B cell (primary cell): ENCODE measurements at regions not wholly inside any gene's neighbourhood (a gene's known extent, or its start where the extent isn't known, plus 50 kb on each side); places are given as distances from the start of the nearest gene placed in this dataset.

Source experiments
- ATAC-seq: fragments of 200-7000 bp; cut with Tn5 transposase; one replicate; pipeline ENCODE4 v1.10.0; 2021; ENCODE audit warnings: low read depth, mild to moderate bottlenecking, moderate number of reproducible peaks, moderate library complexity
- CTCF ChIA-PET: fragments of 350-600 bp; sonication (Branson Sonifier 250); formaldehyde crosslinking; loops from one replicate; lab custom pipeline; 2021; ENCODE audit warnings: antibody characterized with exemption, inconsistent platforms; lab: Charles Lee
- POLR2A ChIA-PET: fragments of 350-600 bp; sonication (Branson Sonifier 250); formaldehyde crosslinking; loops from one replicate; lab custom pipeline; 2021; ENCODE audit warnings: antibody characterized with exemption; lab: Charles Lee
- DNase-seq: peaks from one replicate; pipeline ENCODE4 v3.0.0; 2013
- H2AFZ ChIP-seq: 2 replicates; pipeline ENCODE4 v1.6.1; 2012; ENCODE audit warnings: mild to moderate bottlenecking, low read depth, low read length; ENCODE audit not compliant: insufficient read depth, poor library complexity, severe bottlenecking
- H3K27ac ChIP-seq, 2 donors: 1 replicate in 1 of 2; 2 replicates in 1 of 2; pipeline ENCODE4 v1.5.1; 2012 to 2013; ENCODE audit warnings: low read length in 2 of 2, mild to moderate bottlenecking in 2 of 2, moderate library complexity in 1 of 2
- H3K27me3 ChIP-seq, 4 experiments: fragments of 200-600 bp in 1 of 4; sonication (generic) in 1 of 4; replicated peaks in 1 of 4; 1 replicate in 2 of 4; 2 replicates in 2 of 4; pipeline versions ENCODE4 v1.6.1 to v1.7.0; 2013 to 2016; ENCODE audit warnings: low read length in 3 of 4, mild to moderate bottlenecking in 2 of 4, mixed read lengths in 1 of 4, moderate library complexity in 1 of 4; ENCODE audit not compliant: insufficient read depth in 4 of 4, control insufficient read depth in 3 of 4; ENCODE audit errors: control extremely low read depth in 1 of 4
- H3K36me3 ChIP-seq, 2 experiments: replicated peaks in 1 of 2; 1 replicate in 1 of 2; 2 replicates in 1 of 2; pipeline versions ENCODE4 v1.6.1 to v1.7.1; 2013; ENCODE audit warnings: low read length in 1 of 2; ENCODE audit not compliant: insufficient read depth in 2 of 2, control insufficient read depth in 1 of 2; ENCODE audit errors: control extremely low read depth in 1 of 2, extremely low read depth in 1 of 2
- H3K4me1 ChIP-seq, 2 donors: fragments of 200-600 bp in 1 of 2; sonication (generic) in 1 of 2; 1 replicate in 1 of 2; 2 replicates in 1 of 2; pipeline versions ENCODE4 v1.5.1 to v1.6.1; 2013 to 2017; ENCODE audit warnings: low read length in 2 of 2; ENCODE audit not compliant: control insufficient read depth in 2 of 2, insufficient read depth in 2 of 2
- H3K4me2 ChIP-seq: replicated peaks from 2 replicates; pipeline ENCODE3; 2012; ENCODE audit warnings: mild to moderate bottlenecking, low read depth, low read length; ENCODE audit not compliant: poor library complexity, severe bottlenecking
- H3K4me3 ChIP-seq, 5 experiments: fragments of 200-600 bp in 1 of 5; sonication (generic) in 1 of 5; 1 replicate in 3 of 5; 2 replicates in 2 of 5; pipeline versions ENCODE4 v1.5.1 to v1.7.0; 2011 to 2016; ENCODE audit warnings: low read length in 4 of 5, mild to moderate bottlenecking in 4 of 5, low read depth in 2 of 5, control low read depth in 1 of 5, moderate library complexity in 1 of 5; ENCODE audit not compliant: insufficient read depth in 1 of 5; ENCODE audit errors: control extremely low read depth in 1 of 5, extremely low read depth in 1 of 5
- H3K79me2 ChIP-seq: fragments of 200-600 bp; sonication (generic); one replicate; pipeline ENCODE4 v1.6.0; 2016; ENCODE audit warnings: low read length; ENCODE audit not compliant: control insufficient read depth, insufficient read depth
- H3K9ac ChIP-seq: fragments of 200-600 bp; sonication (generic); 2 replicates; pipeline ENCODE4 v1.6.1; 2017; ENCODE audit warnings: mild to moderate bottlenecking, low read length, moderate library complexity
- H3K9me3 ChIP-seq, 3 donors: one replicate each; pipeline versions ENCODE4 v1.6.1 to v1.7.1; 2013; ENCODE audit warnings: low read length in 2 of 3; ENCODE audit not compliant: control insufficient read depth in 2 of 3, insufficient read depth in 1 of 3; ENCODE audit errors: control extremely low read depth in 1 of 3
- H4K20me1 ChIP-seq: 2 replicates; pipeline ENCODE4 v1.6.0; 2012; ENCODE audit warnings: mild to moderate bottlenecking, low read length; ENCODE audit not compliant: insufficient read depth, control insufficient read depth, poor library complexity, severe bottlenecking
- H3K27ac Mint-ChIP-seq: one replicate; pipeline ENCODE4 v1.8.0; 2021; ENCODE audit warnings: mixed read lengths
- H3K27me3 Mint-ChIP-seq: one replicate; pipeline ENCODE4 v1.8.0; 2021; ENCODE audit warnings: mixed read lengths
- H3K4me1 Mint-ChIP-seq: one replicate; pipeline ENCODE4 v1.8.0; 2021; ENCODE audit warnings: mixed read lengths
- H3K4me3 Mint-ChIP-seq: one replicate; pipeline ENCODE4 v1.8.0; 2021; ENCODE audit warnings: mixed read lengths
- H3K9me3 Mint-ChIP-seq: one replicate; pipeline ENCODE4 v1.8.0; 2022; ENCODE audit warnings: mixed read lengths; ENCODE audit not compliant: insufficient read depth
- CTCF ChIP-seq: fragments of 200-600 bp; IDR thresholded peaks from one replicate; pipeline ENCODE4 v1.8.0; 2022; ENCODE audit warnings: antibody characterized with exemption, mild to moderate bottlenecking
- EZH2 ChIP-seq: IDR thresholded peaks from 2 replicates; pipeline ENCODE4 v1.6.1; 2012; ENCODE audit warnings: borderline replicate concordance, low read depth, mild to moderate bottlenecking, moderate library complexity, low read length; ENCODE audit not compliant: insufficient read depth, poor library complexity, severe bottlenecking
- WGBS: methylation state at CpG from one replicate; pipeline ENCODE4 v1.1.5; 2013; ENCODE audit warnings: missing lambda C conversion rate; ENCODE audit not compliant: insufficient coverage; 5-methylcytosine and 5-hydroxymethylcytosine counted together
- intact Hi-C: fragments of 100-400 bp; cut with micrococcal nuclease; formaldehyde crosslinking; loops from one replicate; pipeline ENCODE4 v1.10.0; 2022

DNA sequence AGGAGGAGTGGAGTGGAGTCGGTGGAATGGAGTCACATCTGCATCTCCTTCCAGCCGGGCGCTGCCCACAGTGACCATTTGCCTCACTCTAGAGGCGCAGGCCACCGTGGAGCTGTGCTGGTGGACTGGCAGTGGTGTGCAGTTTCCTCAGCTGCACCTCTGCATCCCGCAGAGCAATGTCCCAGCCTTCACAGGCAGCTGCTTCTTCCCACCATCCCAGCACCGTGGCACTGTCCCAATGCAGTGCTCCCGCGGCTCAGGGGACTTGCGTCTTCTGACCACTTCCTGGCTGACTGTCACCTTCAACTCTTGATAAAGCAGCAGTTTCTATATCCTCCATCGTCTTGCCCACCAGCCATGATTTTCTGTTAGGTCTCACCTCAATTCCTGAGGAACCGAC lies 90.3 kb upstream of the SFMBT2 start:
- TF ChIP-seq EZH2, result no peak
- no peak for TF ChIP-seq CTCF
- ChIA-PET CTCF (interaction anchor here (0.7 to 1.3 kb wide), 3 partner anchors 8 to 24 kb away, joined by 3 read pairs; no protein-coding TSS in a partner anchor), POLR2A (interaction anchor here (0.7 kb wide), 1 partner anchor 399 kb away, joined by 6 read pairs; no protein-coding TSS in a partner anchor)
- H3K4me1 Mint-ChIP-seq, result peaks cover 10% of the 10 kb centered on the region
- Histone ChIP-seq H4K20me1 (no peaks in the 10 kb centered on the region), H3K27ac (no peak overlapping the region), H3K79me2 (no peaks in the 10 kb centered on the region), H3K9ac (no peak overlapping the region), H3K27me3 (no peaks in the 10 kb centered on the region), H2AFZ (no peak overlapping the region), H3K9me3 (peaks cover 0 to 3% (median 0%) of the 10 kb centered on the region in 3 donors), H3K36me3 (no peaks in the 10 kb centered on the region), H3K4me1 (peaks cover 0 to 12% of the 10 kb centered on the region in 2 donors), H3K4me3 (no peak overlapping the region), H3K4me2 (no peak overlapping the region)
- intact Hi-C loops, result no loop called here
- no peak overlapping the region for H3K4me3 Mint-ChIP-seq
- no peaks in the 10 kb centered on the region for H3K27me3 Mint-ChIP-seq
- ATAC-seq, result no peak
- no peaks in the 10 kb centered on the region for H3K9me3 Mint-ChIP-seq
- DNase-seq, result no peak
- H3K27ac Mint-ChIP-seq, result no peak overlapping the region
- WGBS, result 52% methylated on average over 8 of the region's 12 CpGs

GRCh38 chr10:7498111-7498510 lies 87.3 kb upstream of the SFMBT2 start:
- ChIA-PET CTCF (interaction anchor here (0.8 kb wide), 1 partner anchor 27 kb away, joined by 3 read pairs; no protein-coding TSS in a partner anchor), POLR2A (no interaction called here)
- intact Hi-C loops, result no loop called here
- H3K4me2 ChIP-seq, result no peak overlapping the region
- no peaks in the 10 kb centered on the region for H3K9me3 Mint-ChIP-seq
- no peaks in the 10 kb centered on the region for H3K36me3 ChIP-seq
- peaks cover 16 to 27% of the 10 kb centered on the region in 2 donors for H3K4me1 ChIP-seq
- peaks cover 0 to 3% (median 0%) of the 10 kb centered on the region in 3 donors for H3K9me3 ChIP-seq
- H3K27ac Mint-ChIP-seq, result no peak overlapping the region
- H3K4me1 Mint-ChIP-seq, result peaks cover 31% of the 10 kb centered on the region
- no peaks in the 10 kb centered on the region for H3K27me3 ChIP-seq
- ATAC-seq (no peak), DNase-seq (no peak)
- H3K4me3 ChIP-seq, result no peak overlapping the region
- no peak overlapping the region for H3K9ac ChIP-seq
- no peaks in the 10 kb centered on the region for H4K20me1 ChIP-seq
- H3K4me3 Mint-ChIP-seq, result no peak overlapping the region
- no peak overlapping the region for H2AFZ ChIP-seq
- TF ChIP-seq EZH2 (no peak), CTCF (no peak)
- no peaks in the 10 kb centered on the region for H3K79me2 ChIP-seq
- WGBS, result 99% methylated on average over 5 of the region's 5 CpGs
- no peak overlapping the region for H3K27ac ChIP-seq
- no peaks in the 10 kb centered on the region for H3K27me3 Mint-ChIP-seq
